ENCODE measurements at regions not wholly inside any gene's neighbourhood (a gene's known extent, or its start where the extent isn't known, plus 50 kb on each side); places are given as distances from the start of the nearest gene placed in this dataset.

DNA sequence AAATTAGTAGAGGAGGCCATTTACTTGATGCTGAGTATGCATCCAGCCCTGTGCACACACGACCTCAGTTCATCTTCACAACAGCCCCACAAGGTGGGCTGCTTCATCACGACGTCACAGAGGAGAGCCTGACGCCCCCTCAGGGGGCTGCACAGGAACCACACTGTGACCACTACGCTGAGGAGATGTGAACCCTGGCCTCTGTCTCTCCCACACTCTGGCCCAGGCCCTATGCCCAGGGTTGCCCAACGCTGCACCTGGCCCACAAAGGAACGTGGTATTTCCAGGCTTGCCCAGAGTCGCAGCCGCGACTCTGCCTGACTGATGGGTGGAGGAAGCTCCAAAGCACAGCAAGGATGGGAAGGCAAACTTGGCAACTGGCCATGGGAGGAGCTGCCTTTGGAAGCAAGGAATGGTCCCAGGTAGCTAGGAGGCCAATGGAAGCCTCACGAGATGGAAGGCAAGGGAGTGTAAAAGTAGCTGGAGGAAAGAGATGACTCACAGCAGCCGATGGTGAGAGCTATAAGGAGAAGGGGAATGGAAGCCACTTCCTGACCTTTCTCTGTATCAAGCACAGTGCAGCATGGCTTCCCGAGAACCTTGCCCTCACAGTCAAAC, 226.0 kb downstream of the KLF13 start:
- TF ChIP-seq, protein P1, sequence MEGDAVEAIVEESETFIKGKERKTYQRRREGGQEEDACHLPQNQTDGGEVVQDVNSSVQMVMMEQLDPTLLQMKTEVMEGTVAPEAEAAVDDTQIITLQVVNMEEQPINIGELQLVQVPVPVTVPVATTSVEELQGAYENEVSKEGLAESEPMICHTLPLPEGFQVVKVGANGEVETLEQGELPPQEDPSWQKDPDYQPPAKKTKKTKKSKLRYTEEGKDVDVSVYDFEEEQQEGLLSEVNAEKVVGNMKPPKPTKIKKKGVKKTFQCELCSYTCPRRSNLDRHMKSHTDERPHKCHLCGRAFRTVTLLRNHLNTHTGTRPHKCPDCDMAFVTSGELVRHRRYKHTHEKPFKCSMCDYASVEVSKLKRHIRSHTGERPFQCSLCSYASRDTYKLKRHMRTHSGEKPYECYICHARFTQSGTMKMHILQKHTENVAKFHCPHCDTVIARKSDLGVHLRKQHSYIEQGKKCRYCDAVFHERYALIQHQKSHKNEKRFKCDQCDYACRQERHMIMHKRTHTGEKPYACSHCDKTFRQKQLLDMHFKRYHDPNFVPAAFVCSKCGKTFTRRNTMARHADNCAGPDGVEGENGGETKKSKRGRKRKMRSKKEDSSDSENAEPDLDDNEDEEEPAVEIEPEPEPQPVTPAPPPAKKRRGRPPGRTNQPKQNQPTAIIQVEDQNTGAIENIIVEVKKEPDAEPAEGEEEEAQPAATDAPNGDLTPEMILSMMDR (conservative IDR thresholded peaks at IDR 0.05 in 1 of 2, IDR thresholded peaks at IDR 0.05 in 1 of 2; ENCODE audit: low read depth in 1 of 2, low read length in 2 of 2) = no peak
- TF ChIP-seq EZH2 (IDR thresholded peaks at IDR 0.05; ENCODE audit: low read length, missing control alignments) = no peak
